ENCODE measurements at regions not wholly inside any gene's neighbourhood (a gene's known extent, or its start where the extent isn't known, plus 50 kb on each side); places are given as distances from the start of the nearest gene placed in this dataset.

- TF ChIP-seq CTCF (conservative IDR thresholded peaks at IDR 0.05; ENCODE audit: low read length) (no peak), EZH2phosphoT487 (IDR thresholded peaks at IDR 0.05; ENCODE audit: borderline replicate concordance) (no peak)
Measured at GRCh38 chr12:19897900-19898408, 458.7 kb downstream of the AEBP2 start.
